Brain microvascular endothelial cell (primary cell): ENCODE measurements at regions not wholly inside any gene's neighbourhood (a gene's known extent, or its start where the extent isn't known, plus 50 kb on each side); places are given as distances from the start of the nearest gene placed in this dataset.

Source experiments
- DNase-seq: peaks from one replicate; pipeline ENCODE4 v3.0.0-alpha.2; 2020
- H3K27ac ChIP-seq: fragments of 250-450 bp; sonication (Bioruptor Pico); 2 replicates; pipeline ENCODE4 v1.5.1; 2020; ENCODE audit warnings: mild to moderate bottlenecking, moderate library complexity
- H3K27me3 ChIP-seq: fragments of 250-450 bp; sonication (Bioruptor Pico); replicated peaks from 2 replicates; pipeline ENCODE4 v1.5.1; 2020; ENCODE audit warnings: mild to moderate bottlenecking
- H3K36me3 ChIP-seq: fragments of 250-450 bp; sonication (Bioruptor Pico); replicated peaks from 2 replicates; pipeline ENCODE4 v1.5.1; 2020; ENCODE audit warnings: mild to moderate bottlenecking
- H3K4me3 ChIP-seq: 2 replicates; pipeline ENCODE4 v1.5.1; 2011; ENCODE audit warnings: low read depth, mild to moderate bottlenecking, control low read depth, low read length, moderate library complexity
- CTCF ChIP-seq: IDR thresholded peaks from 2 replicates; pipeline ENCODE4 v1.5.1; 2011; ENCODE audit warnings: low read depth, mild to moderate bottlenecking, moderate library complexity, low read length, control low read depth, inconsistent platforms; ENCODE audit errors: missing control alignments
- in situ Hi-C: cut with HindIII; loops from 2 replicates; pipeline ENCODE4 v1.10.0; 2017; ENCODE audit warnings: low sequenced_read_pairs, low pct_ligation_motif_present

- no peak for DNase-seq
- H3K36me3 ChIP-seq: no peaks in the 10 kb centered on the region
- no peak overlapping the region for H3K27ac ChIP-seq
- no peak overlapping the region for H3K4me3 ChIP-seq
- in situ Hi-C loops: no loop called here
- no peak for TF ChIP-seq CTCF
- H3K27me3 ChIP-seq: no peaks in the 10 kb centered on the region
These were observed 1257.8 kb downstream of the MAT2B start for GRCh38 chr5:164763206-164763605.

GRCh38 chr5:164772122-164772521 is 1266.7 kb downstream of the MAT2B start:
- DNase-seq: no peak
- in situ Hi-C loops: no loop called here
- no peak for TF ChIP-seq CTCF
- no peak overlapping the region for H3K27ac ChIP-seq
- H3K27me3 ChIP-seq: no peaks in the 10 kb centered on the region
- no peak overlapping the region for H3K4me3 ChIP-seq
- H3K36me3 ChIP-seq: no peaks in the 10 kb centered on the region

GRCh38 chr5:164784230-164784629 is 1278.8 kb downstream of the MAT2B start:
- Histone ChIP-seq H3K4me3 (no peak overlapping the region), H3K27me3 (no peaks in the 10 kb centered on the region), H3K36me3 (no peaks in the 10 kb centered on the region), H3K27ac (no peak overlapping the region)
- no peak for TF ChIP-seq CTCF
- DNase-seq: no peak
- in situ Hi-C loops: no loop called here

- Histone ChIP-seq H3K27ac (no peak overlapping the region), H3K36me3 (no peaks in the 10 kb centered on the region), H3K27me3 (no peaks in the 10 kb centered on the region), H3K4me3 (no peak overlapping the region)
- in situ Hi-C loops: no loop called here
- TF ChIP-seq CTCF: no peak
- DNase-seq: no peak
These were observed 1292.7 kb downstream of the MAT2B start for GRCh38 chr5:164798110-164798509.

GRCh38 chr5:164799391-164799790 is 1294.0 kb downstream of the MAT2B start:
- in situ Hi-C loops: no loop called here
- Histone ChIP-seq H3K27me3 (no peaks in the 10 kb centered on the region), H3K4me3 (no peak overlapping the region), H3K36me3 (no peaks in the 10 kb centered on the region), H3K27ac (no peak overlapping the region)
- DNase-seq: no peak
- no peak for TF ChIP-seq CTCF

GRCh38 chr5:164801910-164802309 is 1296.5 kb downstream of the MAT2B start:
- H3K27ac ChIP-seq: no peak overlapping the region
- no peaks in the 10 kb centered on the region for H3K36me3 ChIP-seq
- no peak for DNase-seq
- TF ChIP-seq CTCF: no peak
- H3K27me3 ChIP-seq: no peaks in the 10 kb centered on the region
- in situ Hi-C loops: no loop called here
- no peak overlapping the region for H3K4me3 ChIP-seq
